Fibroblast of pulmonary artery (primary cell): ENCODE measurements at regions not wholly inside any gene's neighbourhood (a gene's known extent, or its start where the extent isn't known, plus 50 kb on each side); places are given as distances from the start of the nearest gene placed in this dataset.

Experiments
- DNase-seq: peaks from one replicate; pipeline ENCODE4 v3.0.0-alpha.2; 2010; ENCODE audit warnings: low read depth
- H3K4me3 ChIP-seq: replicated peaks from 2 replicates; pipeline ENCODE4 v1.5.1; 2011; ENCODE audit warnings: low read depth, mild to moderate bottlenecking, control low read depth, low read length, moderate library complexity
- TF ChIP-seq, protein P1 (sequence below): IDR thresholded peaks from 2 replicates; pipeline ENCODE4 v1.5.1; 2011; ENCODE audit warnings: mild to moderate bottlenecking, control low read depth, low read length, inconsistent platforms; ENCODE audit errors: missing control alignments

DNA sequence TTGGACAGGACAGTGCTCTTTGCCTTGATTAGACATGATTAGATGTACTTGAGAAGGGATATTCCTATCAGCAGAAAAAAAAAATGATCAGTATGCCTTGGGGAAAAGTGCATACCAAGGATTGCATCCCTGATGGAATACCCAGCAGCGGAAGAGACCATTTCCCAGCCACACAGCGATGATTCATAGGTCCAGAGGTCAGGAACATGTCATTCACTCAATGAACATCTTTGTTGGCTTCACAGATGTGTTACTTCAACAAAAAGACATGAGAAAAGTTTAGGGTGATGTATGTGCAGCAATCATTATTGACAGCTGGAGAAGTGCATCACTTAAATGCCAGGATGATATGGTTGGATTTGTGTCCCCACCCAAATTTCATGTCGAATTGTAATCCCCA is 293.5 kb downstream of the ZNF674 start:
- DNase-seq = peak; percentile 13
- H3K4me3 ChIP-seq = no peak overlapping the region
- TF ChIP-seq, protein P1, sequence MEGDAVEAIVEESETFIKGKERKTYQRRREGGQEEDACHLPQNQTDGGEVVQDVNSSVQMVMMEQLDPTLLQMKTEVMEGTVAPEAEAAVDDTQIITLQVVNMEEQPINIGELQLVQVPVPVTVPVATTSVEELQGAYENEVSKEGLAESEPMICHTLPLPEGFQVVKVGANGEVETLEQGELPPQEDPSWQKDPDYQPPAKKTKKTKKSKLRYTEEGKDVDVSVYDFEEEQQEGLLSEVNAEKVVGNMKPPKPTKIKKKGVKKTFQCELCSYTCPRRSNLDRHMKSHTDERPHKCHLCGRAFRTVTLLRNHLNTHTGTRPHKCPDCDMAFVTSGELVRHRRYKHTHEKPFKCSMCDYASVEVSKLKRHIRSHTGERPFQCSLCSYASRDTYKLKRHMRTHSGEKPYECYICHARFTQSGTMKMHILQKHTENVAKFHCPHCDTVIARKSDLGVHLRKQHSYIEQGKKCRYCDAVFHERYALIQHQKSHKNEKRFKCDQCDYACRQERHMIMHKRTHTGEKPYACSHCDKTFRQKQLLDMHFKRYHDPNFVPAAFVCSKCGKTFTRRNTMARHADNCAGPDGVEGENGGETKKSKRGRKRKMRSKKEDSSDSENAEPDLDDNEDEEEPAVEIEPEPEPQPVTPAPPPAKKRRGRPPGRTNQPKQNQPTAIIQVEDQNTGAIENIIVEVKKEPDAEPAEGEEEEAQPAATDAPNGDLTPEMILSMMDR = no peak

DNA sequence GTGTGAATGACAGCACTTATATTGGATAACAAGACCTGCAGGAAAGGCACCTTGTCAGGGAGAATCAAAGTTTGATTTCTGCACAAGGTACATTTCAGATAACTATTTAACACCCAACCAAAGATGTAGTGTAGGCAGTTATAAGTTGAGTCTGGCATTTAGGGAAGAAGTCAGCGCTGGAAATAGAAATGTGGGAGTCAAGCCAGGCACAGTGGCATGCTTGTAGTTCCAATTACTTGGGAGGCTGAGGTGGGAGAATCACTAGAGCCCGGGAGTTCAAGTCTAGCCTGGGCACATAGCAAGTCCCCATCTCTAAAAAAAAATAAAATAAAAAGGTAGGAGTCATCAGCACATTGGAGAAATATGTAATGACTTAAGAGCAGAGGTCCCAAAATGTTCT is 295.1 kb downstream of the ZNF674 start:
- no peak overlapping the region for H3K4me3 ChIP-seq
- DNase-seq = no peak
- TF ChIP-seq, protein P1 = no peak

DNA sequence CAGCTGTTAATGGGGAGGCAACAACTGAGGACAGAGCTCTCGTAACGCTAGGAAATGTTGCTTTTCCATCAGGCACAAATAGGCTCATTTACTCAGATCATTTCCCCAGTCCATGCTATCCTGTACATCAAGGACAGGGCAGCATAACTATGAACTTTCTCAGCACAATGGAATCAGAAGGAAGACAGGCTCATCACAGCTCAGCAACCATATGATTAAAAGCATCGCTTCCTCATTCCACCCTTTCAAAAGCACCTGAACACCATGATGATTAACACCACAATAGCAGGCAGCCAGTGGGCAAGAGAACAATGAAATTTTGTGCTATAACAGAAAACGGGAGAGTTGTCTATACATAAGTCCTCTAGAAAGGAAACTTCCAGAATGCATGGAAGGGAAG is 297.8 kb downstream of the ZNF674 start:
- TF ChIP-seq, protein P1 = no peak
- no peak for DNase-seq

DNA sequence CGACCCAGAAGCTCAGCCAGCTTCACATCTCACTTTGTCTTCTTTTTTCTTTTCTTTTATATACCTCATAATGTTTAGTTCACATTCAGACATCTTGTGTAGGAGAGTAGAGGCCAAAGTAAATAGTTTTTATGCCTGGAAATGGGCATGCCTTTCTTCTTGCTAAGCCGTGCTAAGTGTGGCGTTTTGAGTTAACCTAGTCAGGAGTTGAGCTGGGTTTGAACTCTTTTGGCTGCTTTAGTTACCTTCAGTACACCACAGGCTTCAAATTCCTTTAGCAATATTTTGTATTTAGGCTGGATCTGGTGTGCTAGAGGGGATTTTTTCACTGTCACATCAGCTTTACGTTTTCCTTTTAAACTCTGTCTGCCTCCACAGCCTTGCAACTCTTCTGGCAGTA is 300.8 kb downstream of the ZNF674 start:
- no peak for DNase-seq
- TF ChIP-seq, protein P1 = no peak
- H3K4me3 ChIP-seq = no peak overlapping the region

More for the DNA sequence above, 297.8 kb downstream of the ZNF674 start:
- no peak overlapping the region for H3K4me3 ChIP-seq

DNA sequence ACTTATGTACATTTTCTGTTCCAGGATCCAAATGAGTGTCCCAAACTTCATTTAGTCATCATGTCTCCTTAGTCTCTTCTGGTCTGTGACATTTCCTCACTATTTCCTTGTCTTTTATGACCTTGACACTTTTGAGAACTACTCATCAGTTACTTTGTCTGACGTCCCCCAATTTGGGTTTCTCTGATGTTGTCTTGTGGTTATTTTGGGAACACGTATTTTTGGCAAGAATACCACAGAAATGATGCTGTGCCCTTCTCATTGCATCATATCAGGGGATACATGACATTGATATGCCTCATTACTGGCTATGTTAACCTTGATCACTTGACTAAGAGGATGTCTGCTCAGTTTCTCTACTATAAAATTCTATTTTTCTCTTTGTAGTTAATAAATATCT is 308.8 kb downstream of the ZNF674 start:
- DNase-seq = no peak
- no peak overlapping the region for H3K4me3 ChIP-seq
- TF ChIP-seq, protein P1 = no peak

DNA sequence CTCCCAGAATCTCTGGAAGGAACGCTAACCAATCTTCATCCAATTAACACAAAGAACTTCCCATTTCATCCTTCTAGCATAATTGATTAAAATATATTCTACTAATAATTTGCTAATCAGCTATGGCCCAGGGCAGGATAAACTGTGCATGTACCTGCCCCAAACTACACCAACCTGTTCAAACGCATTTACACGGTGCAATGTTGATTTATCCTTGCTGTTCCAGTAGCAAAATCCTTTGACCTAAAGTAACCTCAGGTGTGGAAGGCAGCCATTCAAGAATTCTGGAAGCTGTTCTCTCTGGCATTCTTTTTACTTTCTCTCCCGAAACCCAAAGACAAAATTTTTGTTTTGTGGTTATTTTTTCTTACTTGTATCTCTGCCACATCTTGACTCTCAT is 309.4 kb downstream of the ZNF674 start:
- no peak overlapping the region for H3K4me3 ChIP-seq
- no peak for DNase-seq
- TF ChIP-seq, protein P1 = no peak

DNA sequence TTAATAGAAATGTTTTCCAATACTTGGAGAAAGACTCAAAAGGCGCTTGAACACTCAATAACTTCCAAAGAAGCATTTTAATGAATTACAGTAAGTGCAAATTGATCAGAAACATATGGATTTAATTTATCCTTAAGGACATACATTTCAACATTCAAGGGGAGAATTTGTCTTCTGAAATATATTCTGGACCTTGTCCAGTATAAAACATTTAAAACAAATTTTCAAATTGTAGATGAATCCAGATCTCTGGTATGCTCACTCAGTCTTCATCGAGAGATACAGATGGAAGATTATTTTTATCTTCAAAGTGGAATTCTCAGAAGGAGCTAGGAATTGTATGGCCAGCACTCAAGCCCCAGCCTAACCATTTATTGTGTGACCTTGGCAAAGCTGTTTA is 310.4 kb downstream of the ZNF674 start:
- TF ChIP-seq, protein P1 = no peak
- DNase-seq = no peak
- no peak overlapping the region for H3K4me3 ChIP-seq
